Choroid plexus epithelial cell (primary cell): ENCODE measurements at regions not wholly inside any gene's neighbourhood (a gene's known extent, or its start where the extent isn't known, plus 50 kb on each side); places are given as distances from the start of the nearest gene placed in this dataset.

Source experiments
- DNase-seq: peaks from one replicate; pipeline ENCODE4 v3.0.0-alpha.2; 2010; ENCODE audit warnings: low read depth
- H3K4me3 ChIP-seq: 2 replicates; pipeline ENCODE4 v1.5.1; 2011; ENCODE audit warnings: low read depth, mild to moderate bottlenecking, control low read depth, low read length, moderate library complexity
- TF ChIP-seq, protein P1 (sequence below): conservative IDR thresholded peaks from 2 replicates; pipeline ENCODE4 v1.5.1; 2011; ENCODE audit warnings: low read depth, mild to moderate bottlenecking, control low read depth, inconsistent platforms, low read length, moderate library complexity

DNA sequence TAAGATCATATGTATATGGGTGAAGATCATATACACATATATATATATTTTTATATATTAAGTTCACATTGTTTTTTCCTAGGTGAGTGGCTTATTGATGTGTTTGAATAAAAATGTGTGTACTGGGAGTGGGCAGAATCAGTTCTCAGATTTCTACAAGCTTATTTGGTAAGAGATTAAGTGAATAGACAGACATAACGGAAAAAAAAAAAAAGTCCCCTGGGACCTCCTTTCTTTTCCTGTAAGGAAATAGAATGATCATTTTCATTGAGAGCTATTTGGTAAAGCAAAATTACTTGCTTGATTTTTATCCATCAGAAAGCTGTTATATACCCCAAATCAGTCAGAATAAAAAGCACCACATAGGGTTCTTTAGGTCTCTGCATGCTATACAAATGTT is 597.7 kb downstream of the PCDH18 start:
- TF ChIP-seq, protein P1, sequence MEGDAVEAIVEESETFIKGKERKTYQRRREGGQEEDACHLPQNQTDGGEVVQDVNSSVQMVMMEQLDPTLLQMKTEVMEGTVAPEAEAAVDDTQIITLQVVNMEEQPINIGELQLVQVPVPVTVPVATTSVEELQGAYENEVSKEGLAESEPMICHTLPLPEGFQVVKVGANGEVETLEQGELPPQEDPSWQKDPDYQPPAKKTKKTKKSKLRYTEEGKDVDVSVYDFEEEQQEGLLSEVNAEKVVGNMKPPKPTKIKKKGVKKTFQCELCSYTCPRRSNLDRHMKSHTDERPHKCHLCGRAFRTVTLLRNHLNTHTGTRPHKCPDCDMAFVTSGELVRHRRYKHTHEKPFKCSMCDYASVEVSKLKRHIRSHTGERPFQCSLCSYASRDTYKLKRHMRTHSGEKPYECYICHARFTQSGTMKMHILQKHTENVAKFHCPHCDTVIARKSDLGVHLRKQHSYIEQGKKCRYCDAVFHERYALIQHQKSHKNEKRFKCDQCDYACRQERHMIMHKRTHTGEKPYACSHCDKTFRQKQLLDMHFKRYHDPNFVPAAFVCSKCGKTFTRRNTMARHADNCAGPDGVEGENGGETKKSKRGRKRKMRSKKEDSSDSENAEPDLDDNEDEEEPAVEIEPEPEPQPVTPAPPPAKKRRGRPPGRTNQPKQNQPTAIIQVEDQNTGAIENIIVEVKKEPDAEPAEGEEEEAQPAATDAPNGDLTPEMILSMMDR: no peak
- DNase-seq: peak; percentile 14
- H3K4me3 ChIP-seq: no peak overlapping the region

DNA sequence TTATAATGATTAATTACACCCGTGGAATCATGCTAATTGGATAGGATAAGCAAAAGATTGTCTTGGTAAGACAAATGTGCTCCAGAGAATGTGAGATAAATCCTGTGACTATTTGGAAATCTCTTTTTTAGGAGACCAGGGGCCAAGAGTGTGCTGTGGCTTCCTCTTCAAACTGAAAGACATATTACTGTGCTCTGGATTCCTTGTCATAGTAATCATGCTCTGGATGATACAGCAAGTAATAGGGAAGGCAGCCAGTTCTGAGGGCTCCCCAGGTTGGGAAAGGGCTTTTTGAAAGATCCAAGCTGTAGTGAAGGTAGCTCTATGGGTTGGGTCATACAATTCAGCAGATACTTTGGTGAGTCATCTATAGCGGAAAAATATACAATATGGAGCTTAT is 600.5 kb downstream of the PCDH18 start:
- DNase-seq: no peak
- TF ChIP-seq, protein P1: no peak

DNA sequence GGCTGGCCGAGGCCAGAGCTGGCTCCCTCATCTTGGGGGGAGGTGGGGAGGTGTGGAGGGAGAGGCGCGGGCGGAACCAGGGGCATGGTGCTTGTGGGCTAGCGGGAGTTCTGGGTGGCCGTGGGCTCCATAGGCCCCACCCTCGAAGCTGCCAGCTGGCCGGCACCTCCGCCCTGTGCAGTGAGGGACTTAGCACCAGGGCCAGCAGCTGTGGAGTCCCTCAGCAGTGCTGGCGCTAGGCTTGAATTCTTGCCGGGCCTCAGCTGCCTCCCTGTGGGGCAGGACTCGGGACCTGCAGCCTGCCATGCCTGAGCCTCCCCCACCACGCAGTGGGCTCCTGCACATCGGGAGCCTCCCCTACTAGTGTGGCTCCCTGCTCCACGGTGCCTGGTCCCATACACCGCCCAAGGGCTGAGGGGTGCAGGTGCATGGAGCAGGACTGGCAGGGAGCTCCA is 603.3 kb downstream of the PCDH18 start:
- no peak for DNase-seq
- TF ChIP-seq, protein P1: no peak
- no peak overlapping the region for H3K4me3 ChIP-seq

More for the DNA sequence above, 600.5 kb downstream of the PCDH18 start:
- no peak overlapping the region for H3K4me3 ChIP-seq

DNA sequence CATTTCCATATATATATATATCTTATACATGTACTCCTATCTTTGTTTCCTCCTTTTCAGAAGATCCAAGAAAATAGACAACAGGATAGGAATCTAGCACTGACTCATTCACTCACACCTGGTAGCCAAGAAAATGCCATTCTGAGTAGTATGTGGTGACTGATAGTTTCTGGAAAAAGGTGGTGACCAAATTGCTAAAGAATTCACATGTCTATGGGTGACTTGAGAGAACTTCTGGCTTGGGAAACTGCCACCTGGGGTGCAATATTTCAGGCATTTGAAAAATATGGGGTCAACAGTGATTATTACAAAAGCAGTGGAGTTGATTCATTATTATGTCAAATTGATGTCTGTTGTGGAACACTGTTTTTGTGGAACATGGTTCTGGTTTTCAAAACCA is 605.1 kb downstream of the PCDH18 start:
- TF ChIP-seq, protein P1: no peak
- DNase-seq: peak; percentile 55

DNA sequence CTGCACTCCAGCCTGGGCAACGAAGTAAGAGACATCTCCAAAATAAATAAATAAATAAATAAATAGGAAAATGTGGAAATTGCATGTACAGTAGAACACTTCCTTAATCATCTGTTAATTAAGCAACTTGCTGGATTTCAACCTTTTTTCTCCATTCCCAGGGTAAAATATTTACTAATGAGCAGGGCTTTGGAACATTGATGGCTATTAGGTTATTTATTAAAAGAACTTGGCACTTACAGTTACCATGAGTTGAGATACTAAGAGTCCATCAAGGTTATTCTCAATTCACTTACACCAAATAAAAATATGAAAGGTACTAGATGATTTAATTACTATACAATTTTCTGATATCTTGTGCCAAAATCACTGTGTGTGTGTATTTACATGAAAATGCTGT is 607.1 kb downstream of the PCDH18 start:
- DNase-seq: no peak
- no peak overlapping the region for H3K4me3 ChIP-seq

More for the DNA sequence above, 605.1 kb downstream of the PCDH18 start:
- no peak overlapping the region for H3K4me3 ChIP-seq

DNA sequence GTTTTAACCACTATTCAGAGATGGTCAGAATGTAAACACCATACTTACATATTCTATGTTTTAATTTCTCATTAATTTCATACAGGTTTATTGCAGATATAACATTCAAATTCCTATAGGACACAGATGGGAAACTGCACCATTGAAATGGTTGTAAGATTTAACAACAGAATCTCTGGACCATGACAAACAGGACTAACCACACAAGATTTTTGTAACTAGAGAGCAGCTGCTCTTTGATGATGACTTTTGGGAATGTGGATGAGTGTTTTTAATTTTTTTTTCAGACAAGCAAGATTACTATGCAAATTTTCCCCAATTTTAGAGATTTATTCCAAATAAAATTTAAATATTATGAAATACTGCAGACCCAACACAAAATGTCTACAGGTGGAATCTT is 610.2 kb downstream of the PCDH18 start:
- no peak overlapping the region for H3K4me3 ChIP-seq
- TF ChIP-seq, protein P1: no peak
- DNase-seq: no peak

More for the DNA sequence above, 607.1 kb downstream of the PCDH18 start:
- TF ChIP-seq, protein P1: no peak

DNA sequence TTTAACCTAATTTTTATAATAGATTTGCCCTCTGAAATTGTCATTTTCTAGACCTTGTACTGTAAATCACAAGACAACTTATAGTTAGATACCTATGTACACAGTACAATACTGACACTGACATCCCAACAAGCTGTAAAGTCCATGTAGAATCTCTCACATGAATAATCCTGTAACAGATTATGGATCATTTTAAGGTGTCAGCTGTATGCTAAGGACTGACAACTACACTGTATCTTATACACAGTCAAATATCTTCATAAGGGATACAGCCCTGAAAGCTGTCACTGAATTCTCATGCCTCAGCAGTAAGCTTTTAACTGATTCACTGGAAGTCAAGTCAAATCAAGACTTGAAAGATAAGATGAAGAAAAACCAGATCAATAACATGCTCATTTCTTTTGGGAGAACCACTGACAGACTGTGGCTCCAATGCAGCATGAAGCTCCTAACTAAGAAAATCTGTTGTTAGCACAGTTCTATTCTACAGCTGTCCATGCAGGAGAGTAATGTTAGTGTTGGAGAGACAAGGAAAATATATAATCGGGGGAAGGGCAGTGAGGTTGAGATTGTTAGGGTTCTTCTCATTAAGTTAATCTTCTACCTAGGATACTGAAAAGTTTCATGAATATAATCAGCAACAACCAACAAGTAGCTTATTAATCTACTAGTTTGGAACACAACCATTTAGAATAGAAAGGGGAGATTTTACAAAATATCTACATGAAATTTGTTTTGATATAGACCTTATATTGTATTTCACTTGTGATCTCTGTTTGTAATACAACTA is 612.0 kb downstream of the PCDH18 start:
- DNase-seq: no peak
- H3K4me3 ChIP-seq: no peak overlapping the region

More for the DNA sequence above, 612.0 kb downstream of the PCDH18 start:
- TF ChIP-seq, protein P1: no peak
